HCT116 (cell line): ENCODE measurements at regions not wholly inside any gene's neighbourhood (a gene's known extent, or its start where the extent isn't known, plus 50 kb on each side); places are given as distances from the start of the nearest gene placed in this dataset.

Experiments used
- ATAC-seq: fragments of 200-7000 bp; cut with Tn5 transposase; 2 replicates; pipeline ENCODE4 v1.9.1; 2020; ENCODE audit warnings: mild to moderate bottlenecking, moderate library complexity
- BruUV-seq: library from RNA; stranded (reverse); fragments of 400-500 nt; replicated peaks from 2 replicates; lab custom pipeline; 2021; lab: Mats Ljungman, UMichigan
- CTCF ChIA-PET: fragments of 300-600 bp; sonication (Branson Sonifier 250); formaldehyde crosslinking; loops from one replicate; lab custom pipeline; 2021; ENCODE audit warnings: antibody characterized with exemption; lab: Charles Lee
- POLR2A ChIA-PET: fragments of 300-600, 350-600 bp; sonication (Branson Sonifier 250); formaldehyde crosslinking; loops from one replicate; lab custom pipeline; 2021; ENCODE audit warnings: antibody characterized with exemption; lab: Charles Lee
- RAD21 ChIA-PET, 2 experiments: fragments of 300-600 bp; sonication (Branson Sonifier 250); formaldehyde crosslinking; loops; one replicate each; lab custom pipeline; 2023; ENCODE audit warnings: low total read pairs in 2 of 2; ENCODE audit not compliant: uncharacterized antibody in 2 of 2, unreplicated experiment in 2 of 2, low non-redundant PET in 1 of 2; lab: Charles Lee
- DNase-seq: peaks from one replicate; pipeline ENCODE4 v3.0.0-alpha.2; 2010; ENCODE audit warnings: low read depth, low spot score
- H2AFZ ChIP-seq: fragments of 200-600 bp; shearing (Covaris generic), sonication (generic); 2 replicates; pipeline ENCODE4 v1.6.1; 2017; ENCODE audit warnings: low read depth, mixed run types, mixed read lengths, antibody characterized with exemption, low read length; ENCODE audit not compliant: poor library complexity, severe bottlenecking
- H3K27ac ChIP-seq: 2 replicates; pipeline ENCODE4 v1.5.1; 2012; ENCODE audit warnings: low read depth, low read length
- H3K27me3 ChIP-seq: fragments of 200-600 bp; sonication (generic); 2 replicates; pipeline ENCODE4 v1.6.1; 2016; ENCODE audit warnings: mixed run types, low read length, mixed read lengths; ENCODE audit not compliant: insufficient read depth
- H3K36me3 ChIP-seq, 2 experiments: fragments of 200-500 bp in 1 of 2; fragments of 200-600 bp in 1 of 2; sonication (Bioruptor generic) in 1 of 2; sonication (generic) in 1 of 2; 2 replicates each; pipeline versions ENCODE4 v1.5.1 to v1.6.1; 2014 to 2016; ENCODE audit warnings: low read length in 2 of 2, inconsistent platforms in 1 of 2, mixed read lengths in 1 of 2, mixed run types in 1 of 2; ENCODE audit not compliant: insufficient read depth in 2 of 2, control insufficient read depth in 1 of 2
- H3K4me1 ChIP-seq, 2 experiments: fragments of 200-600 bp in 1 of 2; sonication (generic) in 1 of 2; 2 replicates each; pipeline versions ENCODE4 v1.5.1 to v1.6.1; 2012 to 2017; ENCODE audit warnings: low read length in 2 of 2, inconsistent platforms in 1 of 2, mild to moderate bottlenecking in 1 of 2, mixed read lengths in 1 of 2, mixed run types in 1 of 2, moderate library complexity in 1 of 2; ENCODE audit not compliant: insufficient read depth in 2 of 2, control insufficient read depth in 1 of 2
- H3K4me2 ChIP-seq: fragments of 200-600 bp; sonication (generic); 2 replicates; pipeline ENCODE4 v1.6.1; 2017; ENCODE audit warnings: mixed run types, low read length, mixed read lengths
- H3K4me3 ChIP-seq, 2 experiments: fragments of 200-600 bp in 1 of 2; sonication (generic) in 1 of 2; replicated peaks in 1 of 2; 2 replicates each; pipeline ENCODE4 v1.5.1; 2011 to 2016; ENCODE audit warnings: low read length in 2 of 2, control low read depth in 1 of 2, low read depth in 1 of 2, mild to moderate bottlenecking in 1 of 2, mixed read lengths in 1 of 2, mixed run types in 1 of 2
- H3K79me2 ChIP-seq: fragments of 200-600 bp; sonication (generic); 2 replicates; pipeline ENCODE4 v1.6.1; 2017; ENCODE audit warnings: mild to moderate bottlenecking, mixed run types, low read length, moderate library complexity, mixed read lengths; ENCODE audit not compliant: insufficient read depth
- H3K9ac ChIP-seq: fragments of 200-600 bp; sonication (generic); 2 replicates; pipeline ENCODE4 v1.6.1; 2016; ENCODE audit warnings: low read length, mixed read lengths
- H3K9me2 ChIP-seq: fragments of 200-600 bp; sonication (generic), shearing (Covaris generic); 2 replicates; pipeline ENCODE4 v1.6.1; 2017; ENCODE audit warnings: mixed run types, mild to moderate bottlenecking, moderate library complexity; ENCODE audit not compliant: insufficient read depth
- H3K9me3 ChIP-seq, 2 experiments: fragments of 200-500 bp in 1 of 2; fragments of 200-600 bp in 1 of 2; sonication (Bioruptor generic) in 1 of 2; sonication (generic) in 1 of 2; 2 replicates each; pipeline ENCODE4 v1.6.1; 2014 to 2017; ENCODE audit warnings: low read length in 2 of 2, mixed read lengths in 2 of 2, inconsistent platforms in 1 of 2, low read depth in 1 of 2, mild to moderate bottlenecking in 1 of 2, mixed run types in 1 of 2, moderate library complexity in 1 of 2; ENCODE audit not compliant: control insufficient read depth in 1 of 2, insufficient read depth in 1 of 2
- H4K20me1 ChIP-seq: fragments of 200-600 bp; sonication (generic), shearing (Covaris generic); 2 replicates; pipeline ENCODE4 v1.6.1; 2017; ENCODE audit warnings: mixed run types, mild to moderate bottlenecking, moderate library complexity; ENCODE audit not compliant: insufficient read depth
- CBX3 ChIP-seq: IDR thresholded peaks from 2 replicates; pipeline ENCODE4 v1.6.1; 2012; ENCODE audit warnings: low read depth
- CTCF ChIP-seq, 3 experiments: fragments of 200-600 bp in 1 of 3; sonication (generic) in 1 of 3; IDR thresholded peaks in 2 of 3; conservative IDR thresholded peaks in 1 of 3; 2 replicates each; pipeline ENCODE4 v1.5.1; 2012 to 2017; ENCODE audit warnings: low read depth in 2 of 3, low read length in 2 of 3, antibody characterized with exemption in 1 of 3, borderline replicate concordance in 1 of 3, control low read depth in 1 of 3, mild to moderate bottlenecking in 1 of 3, mixed read lengths in 1 of 3, mixed run types in 1 of 3, moderate library complexity in 1 of 3; ENCODE audit not compliant: insufficient read depth in 1 of 3
- EGR1 ChIP-seq: IDR thresholded peaks from 2 replicates; pipeline ENCODE4 v1.6.1; 2012; ENCODE audit warnings: low read depth
- ELF1 ChIP-seq: IDR thresholded peaks from 2 replicates; pipeline ENCODE4 v1.6.1; 2012; ENCODE audit warnings: low read depth, borderline replicate concordance
- EZH2 ChIP-seq: fragments of 200-600 bp; sonication (generic); IDR thresholded peaks from 2 replicates; pipeline ENCODE4 v1.6.1; 2017; ENCODE audit warnings: antibody characterized with exemption, mixed run types
- EZH2phosphoT487 ChIP-seq: fragments of 200-600 bp; IDR thresholded peaks from 2 replicates; pipeline ENCODE4 v1.6.1; 2018; ENCODE audit warnings: antibody characterized with exemption, borderline replicate concordance
- FOSL1 ChIP-seq: IDR thresholded peaks from 2 replicates; pipeline ENCODE4 v1.6.1; 2012; ENCODE audit warnings: low read depth
- JUND ChIP-seq: IDR thresholded peaks from 2 replicates; pipeline ENCODE4 v1.6.1; 2012
- MAX ChIP-seq: IDR thresholded peaks from 2 replicates; pipeline ENCODE4 v1.6.1; 2012
- POLR2A ChIP-seq: IDR thresholded peaks from 2 replicates; pipeline ENCODE4 v1.7.0; 2011; ENCODE audit warnings: borderline replicate concordance; ENCODE audit not compliant: insufficient read depth, insufficient read length; ENCODE audit errors: extremely low read depth
- POLR2AphosphoS5 ChIP-seq: IDR thresholded peaks from 2 replicates; pipeline ENCODE4 v1.6.1; 2011; ENCODE audit warnings: mild to moderate bottlenecking, low read depth, low read length, moderate library complexity
- RAD21 ChIP-seq: IDR thresholded peaks from 2 replicates; pipeline ENCODE4 v1.6.1; 2012; ENCODE audit warnings: low read depth, mild to moderate bottlenecking
- REST ChIP-seq: IDR thresholded peaks from 2 replicates; pipeline ENCODE4 v1.6.1; 2012; ENCODE audit warnings: low read depth
- SIN3A ChIP-seq: IDR thresholded peaks from 2 replicates; pipeline ENCODE4 v1.6.1; 2012; ENCODE audit warnings: low read depth
- SP1 ChIP-seq: IDR thresholded peaks from 2 replicates; pipeline ENCODE4 v1.6.1; 2012; ENCODE audit warnings: low read depth
- SRF ChIP-seq: IDR thresholded peaks from 2 replicates; pipeline ENCODE4 v1.6.1; 2012; ENCODE audit warnings: low read depth
- TCF7L2 ChIP-seq: IDR thresholded peaks from 2 replicates; pipeline ENCODE4 v1.7.0; 2011; ENCODE audit warnings: borderline replicate concordance, inconsistent platforms; ENCODE audit not compliant: insufficient read depth, insufficient read length; ENCODE audit errors: extremely low read depth
- ZBTB33 ChIP-seq: IDR thresholded peaks from 2 replicates; pipeline ENCODE4 v1.6.1; 2011; ENCODE audit warnings: mild to moderate bottlenecking, low read length, moderate library complexity; ENCODE audit not compliant: insufficient replicate concordance; ENCODE audit errors: extremely low read depth
- ZNF274 ChIP-seq: fragments of 200-500 bp; sonication (Bioruptor generic); IDR thresholded peaks from 2 replicates; pipeline ENCODE4 v1.6.1; 2014; ENCODE audit warnings: mild to moderate bottlenecking, low read depth, low read length, inconsistent platforms
- intact Hi-C: fragments of 100-400 bp; cut with micrococcal nuclease; formaldehyde crosslinking; loops from 2 replicates; pipeline ENCODE4 v1.10.0; 2022

GRCh38 chr6:139984317-139984716 is 609.9 kb upstream of the CITED2 start:
- H3K36me3 ChIP-seq, result no peaks in the 10 kb centered on the region
- peaks cover 6 to 14% of the 10 kb centered on the region in 2 experiments; a peak in 3 of 4 replicates for H3K4me1 ChIP-seq
- H3K79me2 ChIP-seq, result no peaks in the 10 kb centered on the region
- no peaks in the 10 kb centered on the region for H4K20me1 ChIP-seq
- no peak overlapping the region for H3K4me3 ChIP-seq
- H3K27me3 ChIP-seq, result no peaks in the 10 kb centered on the region
- TF ChIP-seq CTCF (IDR thresholded peaks at IDR 0.05 in 2 of 3, conservative IDR thresholded peaks at IDR 0.05 in 1 of 3; ENCODE audit: borderline replicate concordance in 1 of 3, insufficient read depth in 1 of 3, low read depth in 2 of 3, low read length in 2 of 3) (no peak), EZH2 (no peak), ELF1 (no peak), REST (no peak), SP1 (no peak), SIN3A (no peak), EGR1 (no peak), CBX3 (no peak), MAX (no peak), EZH2phosphoT487 (no peak), FOSL1 (no peak), ZBTB33 (no peak), TCF7L2 (no peak), SRF (no peak), POLR2A (no peak), RAD21 (no peak), POLR2AphosphoS5 (no peak), ZNF274 (no peak), JUND (no peak)
- TF ChIP-seq, all 23 proteins: peak for 0
- RAD21 ChIA-PET, result no interaction called here
- Histone ChIP-seq H3K27ac (no peak overlapping the region), H3K9ac (no peak overlapping the region), H3K4me2 (no peak overlapping the region), H3K9me2 (0 out of 2 replicates have a peak, but pooled peaks cover 2% of the 10 kb centered on the region), H2AFZ (no peak overlapping the region), H3K9me3 (no peaks in the 10 kb centered on the region)
- BruUV-seq, result no TSS peak
- intact Hi-C loops, result no loop called here
- no peak for DNase-seq
- CTCF ChIA-PET, result no interaction called here
- POLR2A ChIA-PET, result no interaction called here
- ATAC-seq, result no peak
